Body of pancreas (tissue), 4 donors: ENCODE measurements at regions not wholly inside any gene's neighbourhood (a gene's known extent, or its start where the extent isn't known, plus 50 kb on each side); places are given as distances from the start of the nearest gene placed in this dataset.
A peak's percentile ranks its signal among the peaks of the same experiment; 100 is the strongest.

ENCODE experiments used
- ATAC-seq: fragments of 150-250 bp; one replicate; pipeline ENCODE4 v1.9.1; 2016
- DNase-seq, 4 donors: peaks; one replicate each; pipeline ENCODE4 v3.0.0-alpha.2; 2019
- H3K27ac ChIP-seq, 4 donors: fragments of 200-600 bp; sonication (generic); 1 replicate in 3 of 4; 2 replicates in 1 of 4; pipeline versions ENCODE4 v1.5.1 to v1.6.1; 2016 to 2019; ENCODE audit warnings: mild to moderate bottlenecking in 1 of 4, mixed read lengths in 1 of 4, moderate library complexity in 1 of 4
- H3K27me3 ChIP-seq, 2 donors: fragments of 200-600 bp; sonication (generic); one replicate each; pipeline ENCODE4 v1.6.0; 2016; ENCODE audit warnings: mild to moderate bottlenecking in 1 of 2
- H3K36me3 ChIP-seq, 2 donors: fragments of 200-600 bp; sonication (generic); replicated peaks in 1 of 2; 2 replicates each; pipeline ENCODE4 v1.5.1; 2016; ENCODE audit warnings: low read depth in 2 of 2; ENCODE audit not compliant: insufficient read depth in 1 of 2
- H3K4me1 ChIP-seq: fragments of 200-600 bp; sonication (generic); one replicate; pipeline ENCODE4 v1.6.0; 2016
- H3K4me3 ChIP-seq, 2 donors: fragments of 200-600 bp; sonication (generic); 1 replicate in 1 of 2; 2 replicates in 1 of 2; pipeline ENCODE4 v1.5.1; 2016 to 2019
- H3K9me3 ChIP-seq, 3 donors: fragments of 200-600 bp; sonication (generic); 1 replicate in 2 of 3; 2 replicates in 1 of 3; pipeline ENCODE4 v1.5.1; 2016
- CTCF ChIP-seq, 7 experiments: fragments of 450-650 bp in 4 of 7; fragments of 200-600 bp in 3 of 7; sonication (generic) in 3 of 7; IDR thresholded peaks; one replicate each; pipeline ENCODE4 v1.5.1; 2016 to 2019; ENCODE audit warnings: antibody characterized with exemption in 7 of 7
- POLR2A ChIP-seq, 3 donors: fragments of 450-650 bp; IDR thresholded peaks; one replicate each; pipeline ENCODE4 v1.6.1; 2016; ENCODE audit warnings: antibody characterized with exemption in 3 of 3, mild to moderate bottlenecking in 2 of 3
- WGBS, 2 donors: methylation state at CpG; one replicate each; pipeline ENCODE4 v1.1.5; 2017; 5-methylcytosine and 5-hydroxymethylcytosine counted together
- intact Hi-C: fragments of 100-400 bp; cut with DNase I; formaldehyde crosslinking; loops from one replicate; pipeline ENCODE4 v1.15.1; 2023

DNA sequence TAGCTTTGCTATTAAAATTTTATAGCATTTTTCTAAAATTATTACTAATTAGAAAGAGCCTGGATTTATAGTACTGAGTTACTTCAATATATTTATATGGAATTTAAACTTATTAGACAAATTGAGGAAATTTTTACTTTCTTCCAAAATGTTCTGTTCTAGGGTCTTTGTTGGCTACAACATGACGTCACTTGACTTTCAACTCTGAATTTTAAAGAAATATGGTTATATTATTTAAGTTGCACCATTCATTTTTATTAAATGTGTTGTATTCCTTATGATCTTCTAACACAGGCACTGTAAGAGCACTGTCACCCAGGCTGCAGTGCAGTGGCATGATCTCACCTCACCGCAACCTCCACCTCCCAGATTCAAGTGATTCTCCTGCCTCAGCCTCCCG is 119.4 kb upstream of the CYLC2 start:
- no peaks in the 10 kb centered on the region for H3K4me1 ChIP-seq
- no peaks in the 10 kb centered on the region for H3K36me3 ChIP-seq
- no peak for DNase-seq
- no peaks in the 10 kb centered on the region for H3K9me3 ChIP-seq
- no peak for TF ChIP-seq POLR2A (IDR thresholded peaks at IDR 0.05)
- no peak for TF ChIP-seq CTCF (IDR thresholded peaks at IDR 0.05)
- H3K27ac ChIP-seq = no peak overlapping the region
- no peak for ATAC-seq
- 72 to 80% methylated on average over 3 of the region's 3 CpGs for WGBS, 2 donors
- intact Hi-C loops = no loop called here
- H3K27me3 ChIP-seq = no peaks in the 10 kb centered on the region
- H3K4me3 ChIP-seq = no peak overlapping the region

DNA sequence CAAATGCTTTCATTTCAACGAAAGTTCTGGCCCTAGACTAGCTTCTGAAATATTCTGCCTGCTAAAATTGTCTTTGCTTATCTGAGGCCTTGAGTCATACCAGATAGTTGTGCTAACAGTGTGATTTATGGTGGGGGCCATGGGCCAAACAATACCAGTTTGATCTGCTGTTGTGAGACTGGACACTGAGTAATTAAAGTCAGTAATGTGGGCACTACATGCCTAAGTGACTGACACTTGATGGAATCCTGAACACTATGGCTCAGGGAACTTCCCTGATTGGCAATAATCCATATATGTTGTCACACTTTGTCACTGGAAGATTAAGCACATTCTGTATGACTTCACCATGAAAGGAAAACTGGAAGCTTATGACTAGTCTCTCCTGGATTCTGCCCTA is 127.6 kb upstream of the CYLC2 start:
- DNase-seq (peak in 1 of 4 donors; percentile 5), ATAC-seq (peak; percentile 74)
- Histone ChIP-seq H3K4me1 (no peaks in the 10 kb centered on the region), H3K36me3 (no peaks in the 10 kb centered on the region), H3K27me3 (no peaks in the 10 kb centered on the region), H3K4me3 (no peak overlapping the region), H3K9me3 (no peaks in the 10 kb centered on the region), H3K27ac (no peak overlapping the region)
- intact Hi-C loops = no loop called here
- TF ChIP-seq CTCF (IDR thresholded peaks at IDR 0.05) = no peak
- TF ChIP-seq POLR2A (IDR thresholded peaks at IDR 0.05) = no peak
- WGBS, 2 donors = 13 to 17% methylated on average over 1 of the region's 1 CpG

DNA sequence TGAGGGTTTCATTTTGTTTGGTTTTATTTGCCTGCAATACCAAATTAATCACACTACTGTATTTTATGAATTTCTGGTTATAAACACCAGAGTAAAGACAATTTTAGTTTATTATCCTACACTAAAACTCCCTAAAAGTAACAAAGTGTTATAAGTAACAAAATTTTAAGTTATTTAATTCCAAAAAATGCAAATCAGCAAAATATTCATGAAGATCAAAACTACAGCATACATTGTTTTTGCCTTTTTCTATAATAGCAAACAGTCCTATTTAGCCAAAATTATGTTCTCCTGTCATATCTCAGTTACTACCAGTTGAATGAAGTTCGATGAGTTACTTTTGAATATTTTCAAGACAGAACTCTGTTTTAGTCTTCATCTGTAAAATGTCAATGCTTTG is 132.7 kb upstream of the CYLC2 start:
- DNase-seq (no peak), ATAC-seq (no peak)
- H3K36me3 ChIP-seq = no peaks in the 10 kb centered on the region
- intact Hi-C loops = no loop called here
- no peaks in the 10 kb centered on the region for H3K4me1 ChIP-seq
- H3K9me3 ChIP-seq = no peaks in the 10 kb centered on the region
- no peak for TF ChIP-seq CTCF (IDR thresholded peaks at IDR 0.05)
- no peak for TF ChIP-seq POLR2A (IDR thresholded peaks at IDR 0.05)
- WGBS, 2 donors = 53 to 61% methylated on average over 1 of the region's 1 CpG
- no peak overlapping the region for H3K4me3 ChIP-seq
- no peak overlapping the region for H3K27ac ChIP-seq
- no peaks in the 10 kb centered on the region for H3K27me3 ChIP-seq

DNA sequence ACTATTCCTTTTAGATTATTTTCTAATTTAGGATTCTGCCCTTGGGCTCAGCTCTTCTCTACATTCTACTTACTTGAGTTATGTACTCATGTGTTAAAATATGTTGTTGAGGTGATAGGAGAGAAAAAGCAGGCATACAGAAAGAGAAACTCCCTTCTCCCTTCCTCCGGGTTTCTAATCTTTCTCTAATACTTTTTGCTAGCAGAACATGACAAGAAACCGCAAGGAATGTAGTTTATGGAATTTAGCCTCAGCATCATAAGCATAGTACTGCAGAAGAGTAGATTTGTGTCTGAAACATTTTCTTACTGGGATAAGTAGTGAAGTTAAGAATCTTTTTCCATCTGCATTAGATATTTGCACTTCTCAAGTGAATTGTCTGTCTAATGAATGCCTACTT is 139.5 kb upstream of the CYLC2 start:
- DNase-seq = no peak
- H3K4me1 ChIP-seq = no peaks in the 10 kb centered on the region
- no peak for TF ChIP-seq POLR2A (IDR thresholded peaks at IDR 0.05)
- no peak for TF ChIP-seq CTCF (IDR thresholded peaks at IDR 0.05)
- no peaks in the 10 kb centered on the region for H3K9me3 ChIP-seq
- no peak overlapping the region for H3K27ac ChIP-seq
- WGBS, 2 donors = 52 to 74% methylated on average over 2 of the region's 2 CpGs
- no peaks in the 10 kb centered on the region for H3K36me3 ChIP-seq
- H3K4me3 ChIP-seq = no peak overlapping the region
- ATAC-seq = no peak
- H3K27me3 ChIP-seq = no peaks in the 10 kb centered on the region
- intact Hi-C loops = no loop called here

GRCh38 chr9:102845827-102846371 is 149.2 kb upstream of the CYLC2 start:
- Histone ChIP-seq H3K36me3 (no peaks in the 10 kb centered on the region), H3K4me1 (no peaks in the 10 kb centered on the region), H3K27ac (no peak overlapping the region), H3K9me3 (no peaks in the 10 kb centered on the region), H3K27me3 (no peaks in the 10 kb centered on the region), H3K4me3 (no peak overlapping the region)
- intact Hi-C loops = no loop called here
- ATAC-seq (no peak), DNase-seq (no peak)
- WGBS, 2 donors = 76 to 83% methylated on average over 1 of the region's 1 CpG
- TF ChIP-seq POLR2A (IDR thresholded peaks at IDR 0.05) = no peak
- no peak for TF ChIP-seq CTCF (IDR thresholded peaks at IDR 0.05)
